Endometrium (tissue), 2 donors: ENCODE measurements at regions not wholly inside any gene's neighbourhood (a gene's known extent, or its start where the extent isn't known, plus 50 kb on each side); places are given as distances from the start of the nearest gene placed in this dataset.
A peak's percentile ranks its signal among the peaks of the same experiment; 100 is the strongest.
"Not testable (repeated sequence)": the region's sequence is repeated elsewhere in the genome, so short reads cannot be mapped to it uniquely, and the experiment has no call there.

ENCODE experiments used
- FAIRE-seq: peaks from 2 replicates; lab custom pipeline; 2012; peaks lifted over from hg19 to GRCh38; lab: Jason Lieb, UNC
- donor health status: control.
- donor health status: control.

GRCh38 chr1:116851189-116851588 is 58.5 kb upstream of the PTGFRN start:
- not testable (repeated sequence) for FAIRE-seq

GRCh38 chr1:116851846-116852245 is 57.9 kb upstream of the PTGFRN start:
- no peak for FAIRE-seq

GRCh38 chr1:116852367-116852766 is 57.3 kb upstream of the PTGFRN start:
- FAIRE-seq: no peak

- no peak for FAIRE-seq
These were observed 56.8 kb upstream of the PTGFRN start for GRCh38 chr1:116852910-116853309.

GRCh38 chr1:116853680-116854402 is 55.9 kb upstream of the PTGFRN start:
- no peak for FAIRE-seq

GRCh38 chr1:116854403-116854690 is 55.4 kb upstream of the PTGFRN start:
- FAIRE-seq: no peak

- no peak for FAIRE-seq
These were observed 55.0 kb upstream of the PTGFRN start for GRCh38 chr1:116854716-116855115.

GRCh38 chr1:116855191-116855619 is 54.5 kb upstream of the PTGFRN start:
- FAIRE-seq: no peak

GRCh38 chr1:116855773-116856201 is 53.9 kb upstream of the PTGFRN start:
- peak; percentile 48 for FAIRE-seq

- FAIRE-seq: no peak
These were observed 53.4 kb upstream of the PTGFRN start for GRCh38 chr1:116856312-116856711.

GRCh38 chr1:116857092-116857491 is 52.6 kb upstream of the PTGFRN start:
- no peak for FAIRE-seq
